ENCODE measurements at regions not wholly inside any gene's neighbourhood (a gene's known extent, or its start where the extent isn't known, plus 50 kb on each side); places are given as distances from the start of the nearest gene placed in this dataset.

GRCh38 chr19:31154021-31154420 lies 195.2 kb downstream of the TSHZ3 start:
- no peak for TF ChIP-seq NFRKB (IDR thresholded peaks at IDR 0.05)
- TF ChIP-seq FOXA1 (IDR thresholded peaks at IDR 0.05): no peak
- no peak for TF ChIP-seq SP1 (IDR thresholded peaks at IDR 0.05)
- TF ChIP-seq ZNF384 (IDR thresholded peaks at IDR 0.05): no peak
- no peak for TF ChIP-seq HDGF (IDR thresholded peaks at IDR 0.05; ENCODE audit: borderline replicate concordance)
- no peak for TF ChIP-seq ELF4 (IDR thresholded peaks at IDR 0.05)
- TF ChIP-seq BHLHE40 (IDR thresholded peaks at IDR 0.05; ENCODE audit: borderline replicate concordance): no peak
- TF ChIP-seq FOXM1 (IDR thresholded peaks at IDR 0.05; ENCODE audit: borderline replicate concordance): no peak

Measured in HEK293T (cell line).